Choroid plexus epithelial cell (primary cell): ENCODE measurements at regions not wholly inside any gene's neighbourhood (a gene's known extent, or its start where the extent isn't known, plus 50 kb on each side); places are given as distances from the start of the nearest gene placed in this dataset.

Experiments used
- DNase-seq: peaks from one replicate; pipeline ENCODE4 v3.0.0-alpha.2; 2010; ENCODE audit warnings: low read depth
- H3K4me3 ChIP-seq: 2 replicates; pipeline ENCODE4 v1.5.1; 2011; ENCODE audit warnings: low read depth, mild to moderate bottlenecking, control low read depth, low read length, moderate library complexity
- TF ChIP-seq, protein P1 (sequence below): conservative IDR thresholded peaks from 2 replicates; pipeline ENCODE4 v1.5.1; 2011; ENCODE audit warnings: low read depth, mild to moderate bottlenecking, control low read depth, inconsistent platforms, low read length, moderate library complexity

- TF ChIP-seq, protein P1, sequence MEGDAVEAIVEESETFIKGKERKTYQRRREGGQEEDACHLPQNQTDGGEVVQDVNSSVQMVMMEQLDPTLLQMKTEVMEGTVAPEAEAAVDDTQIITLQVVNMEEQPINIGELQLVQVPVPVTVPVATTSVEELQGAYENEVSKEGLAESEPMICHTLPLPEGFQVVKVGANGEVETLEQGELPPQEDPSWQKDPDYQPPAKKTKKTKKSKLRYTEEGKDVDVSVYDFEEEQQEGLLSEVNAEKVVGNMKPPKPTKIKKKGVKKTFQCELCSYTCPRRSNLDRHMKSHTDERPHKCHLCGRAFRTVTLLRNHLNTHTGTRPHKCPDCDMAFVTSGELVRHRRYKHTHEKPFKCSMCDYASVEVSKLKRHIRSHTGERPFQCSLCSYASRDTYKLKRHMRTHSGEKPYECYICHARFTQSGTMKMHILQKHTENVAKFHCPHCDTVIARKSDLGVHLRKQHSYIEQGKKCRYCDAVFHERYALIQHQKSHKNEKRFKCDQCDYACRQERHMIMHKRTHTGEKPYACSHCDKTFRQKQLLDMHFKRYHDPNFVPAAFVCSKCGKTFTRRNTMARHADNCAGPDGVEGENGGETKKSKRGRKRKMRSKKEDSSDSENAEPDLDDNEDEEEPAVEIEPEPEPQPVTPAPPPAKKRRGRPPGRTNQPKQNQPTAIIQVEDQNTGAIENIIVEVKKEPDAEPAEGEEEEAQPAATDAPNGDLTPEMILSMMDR, result no peak
- H3K4me3 ChIP-seq, result no peak overlapping the region
- no peak for DNase-seq
These were observed 454.8 kb downstream of the FUT8 start for GRCh38 chr14:65867333-65867732.

- no peak overlapping the region for H3K4me3 ChIP-seq
- TF ChIP-seq, protein P1, result no peak
- peak; percentile 35 for DNase-seq
These were observed 460.0 kb downstream of the FUT8 start for GRCh38 chr14:65872536-65872935.

DNA sequence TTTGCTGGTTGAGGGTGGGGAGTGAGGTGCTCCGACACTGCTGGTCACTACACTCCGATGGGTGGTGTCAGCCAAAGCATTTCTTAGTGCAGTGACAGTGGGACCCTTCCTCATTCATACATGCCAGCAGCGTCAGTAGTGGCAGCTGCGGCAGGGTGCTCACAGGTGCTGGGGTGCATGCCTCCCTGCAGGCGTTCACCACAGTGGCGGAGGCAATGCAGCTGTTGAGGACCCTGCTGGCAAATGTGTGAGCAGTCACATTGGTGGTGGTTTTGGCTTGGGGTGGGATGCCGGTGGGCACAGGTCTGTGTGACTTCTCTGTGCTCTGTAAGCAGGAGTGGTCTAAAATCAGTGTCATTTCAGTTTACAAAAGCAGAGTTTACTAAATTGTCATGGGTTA is 464.6 kb downstream of the FUT8 start:
- no peak overlapping the region for H3K4me3 ChIP-seq
- TF ChIP-seq, protein P1, result no peak
- no peak for DNase-seq

GRCh38 chr14:65877624-65878023 is 465.1 kb downstream of the FUT8 start:
- TF ChIP-seq, protein P1, result no peak
- H3K4me3 ChIP-seq, result no peak overlapping the region
- DNase-seq, result no peak

- TF ChIP-seq, protein P1, result no peak
- DNase-seq, result no peak
- no peak overlapping the region for H3K4me3 ChIP-seq
These were observed 466.1 kb downstream of the FUT8 start for GRCh38 chr14:65878586-65878985.

DNA sequence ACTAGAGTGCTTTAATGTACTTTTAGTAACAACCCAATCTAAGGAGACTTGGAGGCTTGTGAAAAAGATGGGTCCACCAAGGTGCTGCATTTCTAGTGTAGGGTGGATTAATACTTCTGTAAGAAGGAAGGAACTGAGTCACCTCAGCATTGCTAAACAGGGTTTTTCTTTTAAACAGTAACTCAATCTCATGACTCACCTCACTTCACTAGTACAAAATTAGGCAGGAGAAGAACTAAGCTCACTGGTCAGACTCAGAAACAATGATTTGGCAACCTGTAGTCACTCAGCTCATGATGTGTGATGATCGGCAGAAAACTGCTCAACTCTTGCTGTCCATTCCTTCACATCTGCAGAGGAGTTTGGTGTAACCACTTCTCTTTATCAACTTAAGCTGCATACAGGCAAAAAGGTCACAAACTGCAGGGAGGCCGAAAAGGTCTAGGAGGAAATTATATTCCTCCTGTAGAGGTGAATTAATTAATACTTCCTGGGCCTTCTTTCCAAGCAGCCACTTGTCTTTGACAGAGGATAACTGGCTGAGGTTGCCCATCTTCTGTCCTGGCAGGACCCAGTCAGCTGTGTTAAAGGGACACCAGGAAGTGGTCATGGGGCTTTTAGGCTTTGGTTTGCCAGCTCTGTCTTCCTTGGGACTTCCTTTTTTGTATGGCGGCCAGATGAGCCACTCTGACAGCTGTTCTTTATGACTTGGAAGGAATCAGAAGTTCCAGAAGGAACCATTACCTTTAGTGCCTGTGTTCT is 466.9 kb downstream of the FUT8 start:
- H3K4me3 ChIP-seq, result no peak overlapping the region
- TF ChIP-seq, protein P1, result no peak
- DNase-seq, result peak; percentile 53

DNA sequence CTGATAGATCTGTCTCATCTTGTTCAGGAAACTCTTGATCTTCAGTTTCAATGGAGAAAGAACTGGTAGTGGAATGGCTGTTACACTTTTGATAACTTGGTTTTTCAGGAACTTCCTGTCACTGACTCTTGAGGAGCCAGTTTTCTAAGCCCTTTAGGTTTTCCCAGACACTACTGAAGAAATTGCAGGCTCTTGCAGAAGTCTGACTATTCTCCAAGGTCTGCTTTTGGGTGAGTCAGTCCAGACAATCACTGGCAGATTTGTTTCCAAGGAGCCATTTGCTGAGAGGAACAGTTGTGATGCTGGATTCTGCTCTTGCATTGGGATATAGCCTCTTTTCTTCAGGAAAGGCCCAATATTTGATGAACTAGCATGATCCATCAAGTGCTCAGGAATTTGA is 468.0 kb downstream of the FUT8 start:
- TF ChIP-seq, protein P1, result no peak
- no peak for DNase-seq
- no peak overlapping the region for H3K4me3 ChIP-seq
